Fibroblast of skin of scalp (primary cell): ENCODE measurements at regions not wholly inside any gene's neighbourhood (a gene's known extent, or its start where the extent isn't known, plus 50 kb on each side); places are given as distances from the start of the nearest gene placed in this dataset.
"Not testable (repeated sequence)": the region's sequence is repeated elsewhere in the genome, so short reads cannot be mapped to it uniquely, and the experiment has no call there.

Experiments used
- DNase-seq: peaks from one replicate; pipeline ENCODE4 v3.0.0-alpha.2; 2013

GRCh38 chr1:178572604-178573003, 59.7 kb downstream of the TEX35 start:
- DNase-seq: no peak

GRCh38 chr1:178573330-178573729, 60.4 kb downstream of the TEX35 start:
- DNase-seq: no peak

GRCh38 chr1:178574345-178574744, 61.4 kb downstream of the TEX35 start:
- no peak for DNase-seq

GRCh38 chr1:178575611-178576361, 62.9 kb downstream of the TEX35 start:
- no peak for DNase-seq

- DNase-seq: no peak
These were observed 63.9 kb downstream of the TEX35 start for GRCh38 chr1:178576841-178577240.

- no peak for DNase-seq
These were observed 65.0 kb downstream of the TEX35 start for GRCh38 chr1:178577882-178578281.

- DNase-seq: no peak
These were observed 65.6 kb downstream of the TEX35 start for GRCh38 chr1:178578541-178578940.

GRCh38 chr1:178579095-178579494, 66.2 kb downstream of the TEX35 start:
- no peak for DNase-seq

- DNase-seq: no peak
These were observed 66.7 kb downstream of the TEX35 start for GRCh38 chr1:178579562-178579961.

- DNase-seq: no peak
These were observed 67.2 kb downstream of the TEX35 start for GRCh38 chr1:178580096-178580495.

GRCh38 chr1:178580876-178581275, 68.0 kb downstream of the TEX35 start:
- no peak for DNase-seq

- no peak for DNase-seq
These were observed 68.7 kb downstream of the TEX35 start for GRCh38 chr1:178581351-178582303.

GRCh38 chr1:178587096-178587495, 74.2 kb downstream of the TEX35 start:
- DNase-seq: no peak

- no peak for DNase-seq
These were observed 75.1 kb downstream of the TEX35 start for GRCh38 chr1:178587975-178588374.

- DNase-seq: not testable (repeated sequence)
These were observed 76.1 kb downstream of the TEX35 start for GRCh38 chr1:178589042-178589441.

- DNase-seq: not testable (repeated sequence)
These were observed 78.9 kb downstream of the TEX35 start for GRCh38 chr1:178591811-178592210.

GRCh38 chr1:178593515-178593914, 80.6 kb downstream of the TEX35 start:
- no peak for DNase-seq

GRCh38 chr1:178594133-178594532, 81.2 kb downstream of the TEX35 start:
- DNase-seq: no peak

- no peak for DNase-seq
These were observed 82.6 kb downstream of the TEX35 start for GRCh38 chr1:178595491-178595890.

- no peak for DNase-seq
These were observed 86.2 kb downstream of the TEX35 start for GRCh38 chr1:178599087-178599486.

- no peak for DNase-seq
These were observed 86.8 kb downstream of the TEX35 start for GRCh38 chr1:178599745-178600144.

- DNase-seq: no peak
These were observed 91.0 kb downstream of the TEX35 start for GRCh38 chr1:178603926-178604325.

- DNase-seq: no peak
These were observed 93.9 kb downstream of the TEX35 start for GRCh38 chr1:178606839-178607238.
